Kasumi-1 (cell line): ENCODE measurements at regions not wholly inside any gene's neighbourhood (a gene's known extent, or its start where the extent isn't known, plus 50 kb on each side); places are given as distances from the start of the nearest gene placed in this dataset.

Experiments used
- DNase-seq, 2 experiments: peaks; one replicate each; lab custom pipeline; 2025; lab: John Stamatoyannopoulos, UW

- no peak for DNase-seq
Observed at GRCh38 chr9:86893811-86894490, 53.4 kb downstream of the GAS1 start.

GRCh38 chr9:86892576-86892975, 54.7 kb downstream of the GAS1 start:
- no peak for DNase-seq

- no peak for DNase-seq
Observed at GRCh38 chr9:86891886-86892437, 55.3 kb downstream of the GAS1 start.

- DNase-seq, result no peak
Observed at GRCh38 chr9:86891091-86891490, 56.2 kb downstream of the GAS1 start.

- no peak for DNase-seq
Observed at GRCh38 chr9:86885232-86885631, 62.1 kb downstream of the GAS1 start.

- DNase-seq, result no peak
Observed at GRCh38 chr9:86876621-86877196, 70.6 kb downstream of the GAS1 start.

GRCh38 chr9:86868616-86869015, 78.7 kb downstream of the GAS1 start:
- peak; percentile 10 to 19 for DNase-seq

- DNase-seq, result no peak
Observed at GRCh38 chr9:86867804-86868313, 79.4 kb downstream of the GAS1 start.

- no peak for DNase-seq
Observed at GRCh38 chr9:86865952-86866351, 81.4 kb downstream of the GAS1 start.

GRCh38 chr9:86860006-86860405, 87.3 kb downstream of the GAS1 start:
- DNase-seq, result no peak

GRCh38 chr9:86859056-86859455, 88.2 kb downstream of the GAS1 start:
- no peak for DNase-seq

- DNase-seq, result no peak
Observed at GRCh38 chr9:86858009-86858408, 89.3 kb downstream of the GAS1 start.

GRCh38 chr9:86856259-86856658, 91.0 kb downstream of the GAS1 start:
- no peak for DNase-seq

GRCh38 chr9:86854898-86855523, 92.3 kb downstream of the GAS1 start:
- DNase-seq, result no peak

GRCh38 chr9:86846656-86847055, 100.7 kb downstream of the GAS1 start:
- DNase-seq, result no peak

GRCh38 chr9:86843206-86843605, 104.1 kb downstream of the GAS1 start:
- no peak for DNase-seq

- DNase-seq, result no peak
Observed at GRCh38 chr9:86842573-86842972, 104.7 kb downstream of the GAS1 start.

GRCh38 chr9:86839522-86839921, 107.8 kb downstream of the GAS1 start:
- no peak for DNase-seq

- no peak for DNase-seq
Observed at GRCh38 chr9:86838519-86839497, 108.5 kb downstream of the GAS1 start.

GRCh38 chr9:86837345-86837744, 110.0 kb downstream of the GAS1 start:
- no peak for DNase-seq

- no peak for DNase-seq
Observed at GRCh38 chr9:86836797-86837196, 110.5 kb downstream of the GAS1 start.

GRCh38 chr9:86836266-86836665, 111.0 kb downstream of the GAS1 start:
- no peak for DNase-seq
